ENCODE measurements at regions not wholly inside any gene's neighbourhood (a gene's known extent, or its start where the extent isn't known, plus 50 kb on each side); places are given as distances from the start of the nearest gene placed in this dataset.
A peak's percentile ranks its signal among the peaks of the same experiment; 100 is the strongest.

- peak; percentile 86 for DNase-seq (ENCODE audit: low spot score)
Measured at GRCh38 chr11:70501051-70501901, 102.9 kb downstream of the CTTN start.

GRCh38 chr11:70501933-70502540, 103.7 kb downstream of the CTTN start:
- DNase-seq (ENCODE audit: low spot score): no peak

GRCh38 chr11:70502677-70503467, 104.5 kb downstream of the CTTN start:
- no peak for DNase-seq (ENCODE audit: low spot score)

GRCh38 chr11:70503468-70504221, 105.3 kb downstream of the CTTN start:
- DNase-seq (ENCODE audit: low spot score): no peak

- DNase-seq (ENCODE audit: low spot score): no peak
Measured at GRCh38 chr11:70504246-70505020, 106.1 kb downstream of the CTTN start.

GRCh38 chr11:70505331-70505731, 107.0 kb downstream of the CTTN start:
- no peak for DNase-seq (ENCODE audit: low spot score)

- no peak for DNase-seq (ENCODE audit: low spot score)
Measured at GRCh38 chr11:70505761-70506657, 107.7 kb downstream of the CTTN start.

GRCh38 chr11:70506658-70506970, 108.3 kb downstream of the CTTN start:
- DNase-seq (ENCODE audit: low spot score): no peak

GRCh38 chr11:70506986-70507385, 108.7 kb downstream of the CTTN start:
- no peak for DNase-seq (ENCODE audit: low spot score)

GRCh38 chr11:70507466-70508230, 109.3 kb downstream of the CTTN start:
- no peak for DNase-seq (ENCODE audit: low spot score)

- no peak for DNase-seq (ENCODE audit: low spot score)
Measured at GRCh38 chr11:70508231-70508480, 109.8 kb downstream of the CTTN start.

- DNase-seq (ENCODE audit: low spot score): no peak
Measured at GRCh38 chr11:70509476-70509875, 111.1 kb downstream of the CTTN start.

- DNase-seq (ENCODE audit: low spot score): no peak
Measured at GRCh38 chr11:70510106-70510505, 111.8 kb downstream of the CTTN start.

- no peak for DNase-seq (ENCODE audit: low spot score)
Measured at GRCh38 chr11:70510571-70510970, 112.2 kb downstream of the CTTN start.

GRCh38 chr11:70511345-70511744, 113.0 kb downstream of the CTTN start:
- DNase-seq (ENCODE audit: low spot score): no peak

- no peak for DNase-seq (ENCODE audit: low spot score)
Measured at GRCh38 chr11:70512716-70513115, 114.4 kb downstream of the CTTN start.

- DNase-seq (ENCODE audit: low spot score): no peak
Measured at GRCh38 chr11:70517203-70517602, 118.9 kb downstream of the CTTN start.

GRCh38 chr11:70517988-70518907, 119.9 kb downstream of the CTTN start:
- peak; percentile 77 for DNase-seq (ENCODE audit: low spot score)

GRCh38 chr11:70519117-70519516, 120.8 kb downstream of the CTTN start:
- DNase-seq (ENCODE audit: low spot score): no peak

Data from AG20443 (cell line).